Mesenchymal stem cell (in vitro differentiated cells and primary cell): ENCODE measurements at regions not wholly inside any gene's neighbourhood (a gene's known extent, or its start where the extent isn't known, plus 50 kb on each side); places are given as distances from the start of the nearest gene placed in this dataset.
"Not testable (repeated sequence)": the region's sequence is repeated elsewhere in the genome, so short reads cannot be mapped to it uniquely, and the experiment has no call there.

Source experiments
- DNase-seq: peaks from one replicate; pipeline ENCODE4 v3.0.0-alpha.2; 2013
- H2AFZ ChIP-seq: one replicate; pipeline ENCODE4 v1.6.1; 2013; ENCODE audit warnings: low read depth, mild to moderate bottlenecking, control low read depth, inconsistent platforms, low read length, moderate library complexity
- H2AK5ac ChIP-seq: 2 replicates; pipeline ENCODE4 v1.6.1; 2013; ENCODE audit warnings: low read length, moderate library complexity, mild to moderate bottlenecking, inconsistent platforms; ENCODE audit not compliant: severe bottlenecking
- H2BK120ac ChIP-seq: one replicate; pipeline ENCODE4 v1.6.1; 2013; ENCODE audit warnings: low read depth, mild to moderate bottlenecking, inconsistent platforms, low read length, moderate library complexity
- H2BK12ac ChIP-seq, 2 experiments: one replicate each; pipeline ENCODE4 v1.6.1; 2013; ENCODE audit warnings: inconsistent platforms in 2 of 2, low read length in 2 of 2, mild to moderate bottlenecking in 2 of 2, moderate library complexity in 2 of 2, control low read depth in 1 of 2
- H2BK15ac ChIP-seq: one replicate; pipeline ENCODE4 v1.6.1; 2013; ENCODE audit warnings: mild to moderate bottlenecking, low read depth, inconsistent platforms; ENCODE audit not compliant: poor library complexity, severe bottlenecking
- H2BK5ac ChIP-seq: 2 replicates; pipeline ENCODE4 v1.6.1; 2013; ENCODE audit warnings: low read depth, mild to moderate bottlenecking, low read length, control low read depth, inconsistent platforms; ENCODE audit not compliant: poor library complexity, severe bottlenecking
- H3K14ac ChIP-seq, 2 experiments: one replicate each; pipeline ENCODE4 v1.6.1; 2013; ENCODE audit warnings: inconsistent platforms in 2 of 2, low read length in 2 of 2, control low read depth in 1 of 2, mild to moderate bottlenecking in 1 of 2, moderate library complexity in 1 of 2
- H3K18ac ChIP-seq, 2 experiments: one replicate each; pipeline ENCODE4 v1.6.1; 2013; ENCODE audit warnings: inconsistent platforms in 2 of 2, low read length in 2 of 2, control low read depth in 1 of 2, low read depth in 1 of 2, mild to moderate bottlenecking in 1 of 2
- H3K23ac ChIP-seq, 2 experiments: one replicate each; pipeline ENCODE4 v1.6.1; 2013; ENCODE audit warnings: inconsistent platforms in 2 of 2, low read length in 2 of 2, mild to moderate bottlenecking in 2 of 2, moderate library complexity in 2 of 2, control low read depth in 1 of 2
- H3K27ac ChIP-seq: 2 replicates; pipeline ENCODE4 v1.5.1; 2013; ENCODE audit warnings: mild to moderate bottlenecking, moderate library complexity, low read length, control low read depth, inconsistent platforms; ENCODE audit not compliant: poor library complexity, severe bottlenecking
- H3K27me3 ChIP-seq, 2 experiments: 2 replicates each; pipeline versions ENCODE4 v1.6.1 to v1.7.0; 2013; ENCODE audit warnings: low read length in 2 of 2, mild to moderate bottlenecking in 2 of 2, moderate library complexity in 2 of 2, control low read depth in 1 of 2, inconsistent platforms in 1 of 2; ENCODE audit not compliant: control insufficient read depth in 1 of 2, insufficient read depth in 1 of 2
- H3K36me3 ChIP-seq, 2 experiments: 2 replicates each; pipeline versions ENCODE4 v1.6.1 to v1.7.0; 2013; ENCODE audit warnings: low read length in 2 of 2, control low read depth in 1 of 2, inconsistent platforms in 1 of 2, low read depth in 1 of 2, mild to moderate bottlenecking in 1 of 2; ENCODE audit not compliant: insufficient read depth in 2 of 2, control insufficient read depth in 1 of 2
- H3K4ac ChIP-seq, 2 experiments: one replicate each; pipeline ENCODE4 v1.6.1; 2013; ENCODE audit warnings: inconsistent platforms in 2 of 2, low read length in 2 of 2, mild to moderate bottlenecking in 2 of 2, moderate library complexity in 2 of 2, control low read depth in 1 of 2, low read depth in 1 of 2
- H3K4me1 ChIP-seq: 2 replicates; pipeline ENCODE4 v1.6.1; 2013; ENCODE audit warnings: low read depth, low read length, control low read depth; ENCODE audit not compliant: control insufficient read depth, insufficient read depth
- H3K4me2 ChIP-seq: 2 replicates; pipeline ENCODE4 v1.6.1; 2013; ENCODE audit warnings: low read length, mild to moderate bottlenecking, inconsistent platforms; ENCODE audit not compliant: poor library complexity, severe bottlenecking
- H3K4me3 ChIP-seq, 2 experiments: 2 replicates each; pipeline versions ENCODE4 v1.5.1 to v1.7.0; 2013; ENCODE audit warnings: low read length in 2 of 2, mild to moderate bottlenecking in 2 of 2, control low read depth in 1 of 2, low read depth in 1 of 2; ENCODE audit not compliant: insufficient read depth in 1 of 2
- H3K79me1 ChIP-seq: replicated peaks from 2 replicates; pipeline ENCODE4 v1.6.1; 2013; ENCODE audit warnings: mild to moderate bottlenecking, control low read depth, low read length, inconsistent platforms; ENCODE audit not compliant: poor library complexity, severe bottlenecking
- H3K9ac ChIP-seq: 2 replicates; pipeline ENCODE4 v1.7.0; 2013; ENCODE audit warnings: mild to moderate bottlenecking, low read length, moderate library complexity
- H3K9me3 ChIP-seq: 2 replicates; pipeline ENCODE4 v1.7.0; 2013; ENCODE audit warnings: mild to moderate bottlenecking, low read length; ENCODE audit not compliant: control insufficient read depth
- H4K8ac ChIP-seq: one replicate; pipeline ENCODE4 v1.6.1; 2013; ENCODE audit warnings: inconsistent platforms, mild to moderate bottlenecking, low read length, moderate library complexity
- H4K91ac ChIP-seq: one replicate; pipeline ENCODE4 v1.6.1; 2013; ENCODE audit warnings: mild to moderate bottlenecking, low read length, inconsistent platforms
- WGBS: methylation state at CpG from one replicate; pipeline ENCODE4 v1.1.7; 2013; ENCODE audit warnings: mixed read lengths; 5-methylcytosine and 5-hydroxymethylcytosine counted together

DNA sequence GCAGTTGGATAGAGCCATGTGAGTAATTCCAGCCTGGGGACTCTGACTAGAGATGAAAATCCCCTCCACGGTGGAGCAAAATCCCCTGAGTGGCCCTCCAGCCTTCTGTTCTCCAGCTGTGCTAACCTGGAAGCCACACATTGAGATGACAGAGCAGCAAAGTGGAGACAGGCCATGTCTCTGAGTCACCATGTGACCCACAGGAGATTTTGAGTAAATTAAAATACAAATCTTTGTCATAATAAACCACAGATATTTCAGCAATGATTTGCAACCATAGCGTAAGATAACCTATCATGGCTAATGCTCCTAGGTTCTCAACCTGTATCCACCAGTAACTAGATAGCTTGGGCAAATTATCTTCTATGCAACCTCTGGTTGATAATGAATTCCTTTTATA, 328.3 kb upstream of the DPP6 start:
- H3K27ac ChIP-seq, H3K4me3 ChIP-seq, H3K36me3 ChIP-seq, H2BK5ac ChIP-seq, H4K8ac ChIP-seq, H3K79me1 ChIP-seq, H2AK5ac ChIP-seq, H2AFZ ChIP-seq, H2BK15ac ChIP-seq, H3K27me3 ChIP-seq, H3K14ac ChIP-seq, H3K9me3 ChIP-seq, H3K23ac ChIP-seq, H4K91ac ChIP-seq, DNase-seq, H3K4me1 ChIP-seq, H3K18ac ChIP-seq, H3K4me2 ChIP-seq, H3K4ac ChIP-seq, H2BK120ac ChIP-seq, H2BK12ac ChIP-seq, H3K9ac ChIP-seq: not testable (repeated sequence)
- no CpG with 5 or more reads among the region's 2 CpGs for WGBS

DNA sequence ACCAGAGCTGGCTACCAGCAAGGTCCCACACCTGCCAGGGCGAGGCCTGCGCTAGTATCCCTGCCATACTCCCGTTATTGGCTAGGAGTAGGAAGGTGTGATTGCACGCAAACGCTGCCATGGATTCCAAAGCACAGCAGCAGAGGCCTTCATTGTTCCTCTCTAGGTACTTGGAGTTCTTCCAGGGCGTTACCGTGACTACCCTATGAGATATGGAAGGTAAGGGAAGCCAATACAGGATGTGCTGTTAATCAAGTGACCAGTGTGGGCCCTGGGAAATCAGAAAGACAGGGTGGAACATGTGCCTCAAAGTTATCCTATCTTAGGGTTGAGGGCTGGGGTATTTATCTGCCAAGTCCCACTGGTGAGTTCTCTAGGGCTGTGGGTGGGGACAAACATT, 320.7 kb upstream of the DPP6 start:
- H3K4me3 ChIP-seq, H2BK12ac ChIP-seq, H3K27ac ChIP-seq, H3K14ac ChIP-seq, H3K4me1 ChIP-seq, H3K27me3 ChIP-seq, H4K91ac ChIP-seq, H3K18ac ChIP-seq, DNase-seq, H3K23ac ChIP-seq, H3K4ac ChIP-seq, H3K9me3 ChIP-seq, H2BK15ac ChIP-seq, H2AFZ ChIP-seq, H2BK120ac ChIP-seq, H2BK5ac ChIP-seq, H3K9ac ChIP-seq, H2AK5ac ChIP-seq, H3K79me1 ChIP-seq, H3K4me2 ChIP-seq, H4K8ac ChIP-seq, H3K36me3 ChIP-seq: not testable (repeated sequence)
- 77% methylated on average over 7 of the region's 7 CpGs for WGBS

DNA sequence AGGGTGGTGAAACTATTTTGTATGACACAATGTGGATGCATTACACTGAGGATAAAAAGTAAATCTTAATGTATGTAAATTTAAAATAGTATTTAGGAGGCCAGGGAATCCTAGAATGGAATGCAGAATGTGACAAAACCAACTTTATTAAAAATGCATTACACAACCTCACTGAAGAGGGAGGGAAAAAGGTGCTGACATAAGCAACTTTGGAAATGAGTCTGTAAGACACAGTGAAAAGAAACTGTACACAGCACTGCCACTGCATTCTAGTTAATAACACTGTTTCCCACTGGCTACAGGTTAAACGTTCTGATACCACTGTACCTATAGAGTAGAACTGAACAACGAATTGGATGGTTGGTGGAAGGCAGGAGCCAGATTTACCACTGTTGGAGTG, 308.8 kb upstream of the DPP6 start:
- H4K8ac ChIP-seq, H3K27me3 ChIP-seq, H4K91ac ChIP-seq, H2BK12ac ChIP-seq, H3K4me1 ChIP-seq, H3K27ac ChIP-seq, H3K36me3 ChIP-seq, H3K9me3 ChIP-seq, H3K18ac ChIP-seq, H3K4me3 ChIP-seq, H3K4me2 ChIP-seq, H3K4ac ChIP-seq, H2BK15ac ChIP-seq, DNase-seq, H3K14ac ChIP-seq, H3K79me1 ChIP-seq, H3K23ac ChIP-seq, H2AK5ac ChIP-seq, H2AFZ ChIP-seq, H3K9ac ChIP-seq, H2BK120ac ChIP-seq, H2BK5ac ChIP-seq: not testable (repeated sequence)
- 36% methylated on average over 2 of the region's 2 CpGs for WGBS

DNA sequence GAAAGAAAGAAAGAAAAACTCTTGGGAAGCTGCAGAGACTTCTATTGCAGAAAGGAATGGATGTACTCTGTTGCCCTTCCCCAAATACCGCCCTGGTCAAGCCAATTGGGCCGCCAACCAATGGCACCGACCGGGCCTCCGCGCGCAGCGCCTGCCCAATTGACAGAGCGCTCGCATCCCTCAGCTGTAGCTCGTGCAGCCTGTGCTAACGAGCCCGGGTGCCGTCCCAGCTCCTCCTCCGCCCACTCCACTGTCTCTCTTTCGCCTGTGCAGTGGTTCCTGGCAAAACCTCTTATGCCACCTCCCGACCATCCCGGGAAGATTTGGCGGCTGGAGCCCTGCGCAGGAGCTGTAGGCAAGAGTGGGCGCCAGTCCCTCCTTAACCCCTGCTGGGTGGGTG, 304.2 kb upstream of the DPP6 start:
- not testable (repeated sequence) for H3K36me3 ChIP-seq, H3K79me1 ChIP-seq, H3K14ac ChIP-seq, H3K9me3 ChIP-seq, H2AFZ ChIP-seq, H3K9ac ChIP-seq, H4K91ac ChIP-seq, H3K18ac ChIP-seq, H2AK5ac ChIP-seq, H3K4ac ChIP-seq, DNase-seq, H3K27ac ChIP-seq, H3K23ac ChIP-seq, H2BK120ac ChIP-seq, H3K4me2 ChIP-seq, H4K8ac ChIP-seq, H3K4me3 ChIP-seq, H2BK12ac ChIP-seq, H2BK5ac ChIP-seq, H3K27me3 ChIP-seq, H2BK15ac ChIP-seq, H3K4me1 ChIP-seq
- 0% methylated on average over 4 of the region's 21 CpGs for WGBS
